H1 (cell line): ENCODE measurements at regions not wholly inside any gene's neighbourhood (a gene's known extent, or its start where the extent isn't known, plus 50 kb on each side); places are given as distances from the start of the nearest gene placed in this dataset.

ENCODE experiments used
- CHD1 ChIP-seq: IDR thresholded peaks from 2 replicates; pipeline ENCODE4 v1.6.1; 2012; ENCODE audit warnings: low read depth, low read length, improper control_type of control experiment
- CHD2 ChIP-seq: IDR thresholded peaks from 2 replicates; pipeline ENCODE4 v1.6.1; 2012; ENCODE audit warnings: low read length, improper control_type of control experiment
- HDAC6 ChIP-seq: IDR thresholded peaks from one replicate; pipeline ENCODE4 v1.7.1; 2012; ENCODE audit warnings: low read depth, mild to moderate bottlenecking, inconsistent platforms, low read length, moderate library complexity
- MAFK ChIP-seq: IDR thresholded peaks from 2 replicates; pipeline ENCODE4 v1.6.1; 2012; ENCODE audit warnings: low read depth, mild to moderate bottlenecking, improper control_type of control experiment, low read length
- NRF1 ChIP-seq: IDR thresholded peaks from 2 replicates; pipeline ENCODE4 v1.6.1; 2011; ENCODE audit warnings: mild to moderate bottlenecking, low read depth, low read length, improper control_type of control experiment
- POLR2AphosphoS5 ChIP-seq: IDR thresholded peaks from 2 replicates; pipeline ENCODE4 v1.6.1; 2011; ENCODE audit warnings: low read depth, low read length
- POU5F1 ChIP-seq: IDR thresholded peaks from 2 replicates; pipeline ENCODE4 v1.6.1; 2011; ENCODE audit warnings: low read depth, mild to moderate bottlenecking, low read length, moderate library complexity
- RAD21 ChIP-seq, 2 experiments: IDR thresholded peaks in 1 of 2; conservative IDR thresholded peaks in 1 of 2; 2 replicates each; pipeline ENCODE4 v1.6.1; 2011; ENCODE audit warnings: low read depth in 2 of 2, low read length in 2 of 2, improper control_type of control experiment in 1 of 2, inconsistent platforms in 1 of 2, mild to moderate bottlenecking in 1 of 2, moderate library complexity in 1 of 2
- RFX5 ChIP-seq: IDR thresholded peaks from 2 replicates; pipeline ENCODE4 v1.6.1; 2011; ENCODE audit warnings: low read depth, low read length, improper control_type of control experiment, borderline replicate concordance
- SIN3A ChIP-seq, 2 experiments: IDR thresholded peaks in 1 of 2; conservative IDR thresholded peaks in 1 of 2; 2 replicates each; pipeline ENCODE4 v1.6.1; 2011 to 2012; ENCODE audit warnings: low read length in 2 of 2, improper control_type of control experiment in 1 of 2, low read depth in 1 of 2, mild to moderate bottlenecking in 1 of 2
- SP1 ChIP-seq: IDR thresholded peaks from 2 replicates; pipeline ENCODE4 v1.6.1; 2011; ENCODE audit warnings: low read depth, low read length
- TEAD4 ChIP-seq: IDR thresholded peaks from 2 replicates; pipeline ENCODE4 v1.6.1; 2012; ENCODE audit warnings: low read depth, low read length, inconsistent platforms, mixed read lengths
- TF ChIP-seq, protein P1 (sequence below): IDR thresholded peaks from 2 replicates; pipeline ENCODE4 v1.6.1; 2011; ENCODE audit warnings: low read depth, mild to moderate bottlenecking, low read length; ENCODE audit not compliant: insufficient read depth
- TF ChIP-seq, protein P2 (sequence below): IDR thresholded peaks from 2 replicates; pipeline ENCODE4 v1.6.1; 2011; ENCODE audit warnings: low read length, improper control_type of control experiment

DNA sequence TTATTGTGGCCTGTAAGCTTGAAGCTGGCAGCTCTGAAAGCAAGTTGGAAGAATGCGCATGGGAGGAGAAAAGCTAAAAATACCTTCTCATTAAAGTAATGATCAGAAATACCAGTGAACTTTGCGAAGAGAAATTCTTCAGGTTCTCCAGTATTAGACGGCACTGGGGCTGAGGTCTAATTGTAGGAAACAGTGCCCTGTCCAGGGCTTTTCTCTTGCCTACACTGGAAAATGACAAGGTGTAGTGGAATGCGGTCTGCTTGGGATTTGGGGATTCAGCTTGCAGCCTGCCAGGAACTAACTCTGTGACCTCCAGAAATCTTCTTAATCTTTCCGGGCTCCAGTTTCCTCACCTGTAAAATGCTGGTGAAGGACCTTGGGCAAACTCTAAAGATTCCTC is 53.3 kb upstream of the KCNJ16 start (continued):
- TF ChIP-seq SIN3A (conservative IDR thresholded peaks at IDR 0.05 in 1 of 2, IDR thresholded peaks at IDR 0.05 in 1 of 2; ENCODE audit: low read depth in 1 of 2, low read length in 2 of 2) (no peak), CHD2 (no peak), RAD21 (IDR thresholded peaks at IDR 0.05 in 1 of 2, conservative IDR thresholded peaks at IDR 0.05 in 1 of 2; ENCODE audit: low read depth in 2 of 2, low read length in 2 of 2) (no peak), POLR2AphosphoS5 (no peak), MAFK (no peak), TEAD4 (no peak), POU5F1 (no peak), RFX5 (no peak), HDAC6 (no peak), SP1 (no peak), NRF1 (no peak), CHD1 (no peak)
- TF ChIP-seq, protein P1, sequence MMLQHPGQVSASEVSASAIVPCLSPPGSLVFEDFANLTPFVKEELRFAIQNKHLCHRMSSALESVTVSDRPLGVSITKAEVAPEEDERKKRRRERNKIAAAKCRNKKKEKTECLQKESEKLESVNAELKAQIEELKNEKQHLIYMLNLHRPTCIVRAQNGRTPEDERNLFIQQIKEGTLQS = no peak
- TF ChIP-seq, protein P2, sequence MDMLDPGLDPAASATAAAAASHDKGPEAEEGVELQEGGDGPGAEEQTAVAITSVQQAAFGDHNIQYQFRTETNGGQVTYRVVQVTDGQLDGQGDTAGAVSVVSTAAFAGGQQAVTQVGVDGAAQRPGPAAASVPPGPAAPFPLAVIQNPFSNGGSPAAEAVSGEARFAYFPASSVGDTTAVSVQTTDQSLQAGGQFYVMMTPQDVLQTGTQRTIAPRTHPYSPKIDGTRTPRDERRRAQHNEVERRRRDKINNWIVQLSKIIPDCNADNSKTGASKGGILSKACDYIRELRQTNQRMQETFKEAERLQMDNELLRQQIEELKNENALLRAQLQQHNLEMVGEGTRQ = no peak
